A673 (cell line): ENCODE measurements at regions not wholly inside any gene's neighbourhood (a gene's known extent, or its start where the extent isn't known, plus 50 kb on each side); places are given as distances from the start of the nearest gene placed in this dataset.

Experiments
- BruUV-seq: library from RNA; stranded (reverse); fragments of 400-500 nt; replicated peaks from 2 replicates; lab custom pipeline; 2021; lab: Mats Ljungman, UMichigan
- CTCF ChIA-PET: fragments of 300-600 bp; sonication (Branson Sonifier 250); formaldehyde crosslinking; loops from one replicate; lab custom pipeline; 2022; ENCODE audit warnings: antibody characterized with exemption; lab: Charles Lee
- POLR2A ChIA-PET: fragments of 300-600 bp; sonication (Branson Sonifier 250); formaldehyde crosslinking; loops from one replicate; lab custom pipeline; 2022; ENCODE audit warnings: antibody characterized with exemption; ENCODE audit not compliant: low non-redundant PET; lab: Charles Lee
- DNase-seq: peaks from one replicate; pipeline ENCODE4 v3.0.0-alpha.2; 2015; ENCODE audit warnings: low spot score
- H3K27ac ChIP-seq: fragments of 200-600 bp; sonication (generic); 2 replicates; pipeline ENCODE4 v1.5.1; 2016; ENCODE audit warnings: mixed run types, low read depth, mild to moderate bottlenecking, mixed read lengths, antibody characterized with exemption, low read length; ENCODE audit not compliant: poor library complexity, severe bottlenecking
- H3K27me3 ChIP-seq: fragments of 200-600 bp; sonication (generic); replicated peaks from 2 replicates; pipeline ENCODE4 v1.6.1; 2017; ENCODE audit warnings: mixed run types, low read depth, mild to moderate bottlenecking, mixed read lengths, antibody characterized with exemption, low read length; ENCODE audit not compliant: insufficient read depth, poor library complexity
- H3K36me3 ChIP-seq: fragments of 200-600 bp; sonication (generic); 2 replicates; pipeline ENCODE4 v1.6.1; 2016; ENCODE audit warnings: mixed run types, mild to moderate bottlenecking, mixed read lengths, antibody characterized with exemption, low read length; ENCODE audit not compliant: insufficient read depth, poor library complexity, severe bottlenecking
- H3K4me1 ChIP-seq: fragments of 200-600 bp; sonication (generic); 2 replicates; pipeline ENCODE4 v1.6.1; 2017; ENCODE audit warnings: mixed run types, mild to moderate bottlenecking, mixed read lengths, antibody characterized with exemption, low read length; ENCODE audit not compliant: insufficient read depth, poor library complexity, severe bottlenecking
- H3K4me3 ChIP-seq: fragments of 200-600 bp; sonication (generic); 2 replicates; pipeline ENCODE4 v1.5.1; 2016; ENCODE audit warnings: low read depth, mixed run types, mild to moderate bottlenecking, mixed read lengths, low read length; ENCODE audit not compliant: poor library complexity, severe bottlenecking
- H3K9me3 ChIP-seq: fragments of 200-600 bp; sonication (generic); 2 replicates; pipeline ENCODE4 v1.6.1; 2016; ENCODE audit warnings: mixed run types, low read depth, mild to moderate bottlenecking, mixed read lengths, antibody characterized with exemption, low read length; ENCODE audit not compliant: poor library complexity, severe bottlenecking
- EZH2 ChIP-seq: fragments of 200-600 bp; sonication (generic); IDR thresholded peaks from 2 replicates; pipeline ENCODE4 v1.6.1; 2017; ENCODE audit warnings: borderline replicate concordance, low read depth, mild to moderate bottlenecking, mixed read lengths, antibody characterized with exemption, low read length; ENCODE audit not compliant: poor library complexity, severe bottlenecking
- intact Hi-C: fragments of 100-400 bp; cut with micrococcal nuclease; formaldehyde crosslinking; loops from one replicate; pipeline ENCODE4 v1.10.0; 2022; ENCODE audit not compliant: unreplicated experiment
- TF ChIP-seq, protein P1 (sequence below): fragments of 300-800, 200-600 bp; sonication (generic); conservative IDR thresholded peaks from 2 replicates; pipeline ENCODE4 v1.5.1; 2017; ENCODE audit warnings: low read depth, mild to moderate bottlenecking, antibody characterized with exemption, low read length, moderate library complexity, mixed read lengths

DNA sequence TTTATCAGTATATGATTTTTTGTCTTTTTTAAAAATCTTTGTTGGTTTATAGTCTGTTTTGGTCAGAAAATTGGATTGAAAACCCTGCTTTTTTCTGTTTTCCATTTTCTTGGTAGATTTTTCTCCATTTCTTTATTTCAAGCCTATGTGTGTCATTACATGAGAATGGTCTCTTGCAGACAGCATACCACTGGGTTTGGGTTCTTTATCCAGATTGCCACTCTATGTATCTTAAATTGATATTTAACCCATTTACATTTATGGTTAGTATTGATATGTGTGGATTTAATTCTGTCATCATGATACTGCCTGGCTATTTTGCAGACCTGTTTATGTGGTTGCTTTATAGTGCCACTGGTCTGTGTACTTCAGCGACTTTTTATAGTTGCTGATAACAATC lies 239.9 kb upstream of the NDST4 start:
- no peak for TF ChIP-seq EZH2
- TF ChIP-seq, protein P1, sequence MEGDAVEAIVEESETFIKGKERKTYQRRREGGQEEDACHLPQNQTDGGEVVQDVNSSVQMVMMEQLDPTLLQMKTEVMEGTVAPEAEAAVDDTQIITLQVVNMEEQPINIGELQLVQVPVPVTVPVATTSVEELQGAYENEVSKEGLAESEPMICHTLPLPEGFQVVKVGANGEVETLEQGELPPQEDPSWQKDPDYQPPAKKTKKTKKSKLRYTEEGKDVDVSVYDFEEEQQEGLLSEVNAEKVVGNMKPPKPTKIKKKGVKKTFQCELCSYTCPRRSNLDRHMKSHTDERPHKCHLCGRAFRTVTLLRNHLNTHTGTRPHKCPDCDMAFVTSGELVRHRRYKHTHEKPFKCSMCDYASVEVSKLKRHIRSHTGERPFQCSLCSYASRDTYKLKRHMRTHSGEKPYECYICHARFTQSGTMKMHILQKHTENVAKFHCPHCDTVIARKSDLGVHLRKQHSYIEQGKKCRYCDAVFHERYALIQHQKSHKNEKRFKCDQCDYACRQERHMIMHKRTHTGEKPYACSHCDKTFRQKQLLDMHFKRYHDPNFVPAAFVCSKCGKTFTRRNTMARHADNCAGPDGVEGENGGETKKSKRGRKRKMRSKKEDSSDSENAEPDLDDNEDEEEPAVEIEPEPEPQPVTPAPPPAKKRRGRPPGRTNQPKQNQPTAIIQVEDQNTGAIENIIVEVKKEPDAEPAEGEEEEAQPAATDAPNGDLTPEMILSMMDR, result no peak
- intact Hi-C loops, result no loop called here
- ChIA-PET POLR2A (no interaction called here), CTCF (no interaction called here)
- Histone ChIP-seq H3K4me3 (no peak overlapping the region), H3K27me3 (no peaks in the 10 kb centered on the region), H3K27ac (no peak overlapping the region), H3K36me3 (no peaks in the 10 kb centered on the region), H3K9me3 (peaks cover 5% of the 10 kb centered on the region), H3K4me1 (peaks cover 6% of the 10 kb centered on the region)
- BruUV-seq, result no TSS peak
- no peak for DNase-seq

DNA sequence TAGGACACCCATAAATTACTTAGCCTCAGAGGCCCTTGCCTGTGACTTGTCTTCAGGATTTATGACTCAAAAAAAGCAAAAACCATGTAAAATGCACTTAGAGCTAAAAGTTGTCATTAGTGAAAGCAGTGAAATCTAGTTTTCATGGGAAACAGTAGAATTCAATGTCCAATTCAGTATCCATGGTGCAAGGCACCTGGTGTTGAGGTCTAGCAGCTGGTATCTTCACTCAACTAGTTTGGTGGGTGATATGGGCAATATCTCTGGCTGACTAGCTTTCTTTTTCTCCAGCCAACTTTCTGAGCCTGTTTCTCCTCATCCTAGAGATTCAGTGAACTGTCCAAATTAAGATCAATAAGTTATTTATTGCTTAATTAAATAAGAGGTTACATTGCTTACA lies 229.8 kb upstream of the NDST4 start:
- intact Hi-C loops, result no loop called here
- BruUV-seq, result no TSS peak
- ChIA-PET CTCF (no interaction called here), POLR2A (no interaction called here)
- TF ChIP-seq, protein P1, result no peak
- no peak for TF ChIP-seq EZH2
- no peaks in the 10 kb centered on the region for H3K9me3 ChIP-seq
- no peaks in the 10 kb centered on the region for H3K4me1 ChIP-seq
- DNase-seq, result no peak
- no peak overlapping the region for H3K27ac ChIP-seq
- H3K4me3 ChIP-seq, result no peak overlapping the region
- H3K27me3 ChIP-seq, result no peaks in the 10 kb centered on the region
- no peaks in the 10 kb centered on the region for H3K36me3 ChIP-seq

GRCh38 chr4:115334736-115335411 lies 221.5 kb upstream of the NDST4 start:
- TF ChIP-seq EZH2, result no peak
- TF ChIP-seq, protein P1, result no peak
- no peak overlapping the region for H3K27ac ChIP-seq
- H3K27me3 ChIP-seq, result no peaks in the 10 kb centered on the region
- CTCF ChIA-PET, result no interaction called here
- no peaks in the 10 kb centered on the region for H3K36me3 ChIP-seq
- H3K4me1 ChIP-seq, result no peaks in the 10 kb centered on the region
- no TSS peak for BruUV-seq
- no peak for DNase-seq
- intact Hi-C loops, result no loop called here
- POLR2A ChIA-PET, result no interaction called here
- H3K4me3 ChIP-seq, result no peak overlapping the region
- no peaks in the 10 kb centered on the region for H3K9me3 ChIP-seq
